SIG-M5 treated with dmso at 0.1 percent for 504 hours (cell line): ENCODE measurements at regions not wholly inside any gene's neighbourhood (a gene's known extent, or its start where the extent isn't known, plus 50 kb on each side); places are given as distances from the start of the nearest gene placed in this dataset.
"Not testable (repeated sequence)": the region's sequence is repeated elsewhere in the genome, so short reads cannot be mapped to it uniquely, and the experiment has no call there.

Experiments
- DNase-seq: peaks from one replicate; lab custom pipeline; 2025; ENCODE audit not compliant: unreplicated experiment; lab: John Stamatoyannopoulos, UW

DNA sequence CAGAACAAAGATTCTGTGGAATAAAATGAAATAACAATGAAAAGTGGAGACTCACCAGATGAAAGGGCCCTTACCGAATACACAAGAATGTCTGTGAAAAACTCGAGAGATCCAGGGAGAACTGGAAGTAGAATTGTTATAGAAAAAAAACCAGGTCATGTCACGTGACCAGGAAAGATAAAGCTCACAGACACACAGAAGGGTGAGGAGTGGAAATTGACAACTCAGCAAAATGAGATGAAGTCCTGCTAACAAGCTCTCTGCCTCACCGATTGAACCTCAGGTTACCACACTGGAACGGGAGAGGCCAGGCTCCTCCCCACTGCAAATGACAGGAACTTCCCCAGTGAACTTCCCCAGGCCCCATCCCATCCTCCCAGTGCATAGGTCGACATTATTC lies 1618.0 kb upstream of the PCDH10 start:
- no peak for DNase-seq

DNA sequence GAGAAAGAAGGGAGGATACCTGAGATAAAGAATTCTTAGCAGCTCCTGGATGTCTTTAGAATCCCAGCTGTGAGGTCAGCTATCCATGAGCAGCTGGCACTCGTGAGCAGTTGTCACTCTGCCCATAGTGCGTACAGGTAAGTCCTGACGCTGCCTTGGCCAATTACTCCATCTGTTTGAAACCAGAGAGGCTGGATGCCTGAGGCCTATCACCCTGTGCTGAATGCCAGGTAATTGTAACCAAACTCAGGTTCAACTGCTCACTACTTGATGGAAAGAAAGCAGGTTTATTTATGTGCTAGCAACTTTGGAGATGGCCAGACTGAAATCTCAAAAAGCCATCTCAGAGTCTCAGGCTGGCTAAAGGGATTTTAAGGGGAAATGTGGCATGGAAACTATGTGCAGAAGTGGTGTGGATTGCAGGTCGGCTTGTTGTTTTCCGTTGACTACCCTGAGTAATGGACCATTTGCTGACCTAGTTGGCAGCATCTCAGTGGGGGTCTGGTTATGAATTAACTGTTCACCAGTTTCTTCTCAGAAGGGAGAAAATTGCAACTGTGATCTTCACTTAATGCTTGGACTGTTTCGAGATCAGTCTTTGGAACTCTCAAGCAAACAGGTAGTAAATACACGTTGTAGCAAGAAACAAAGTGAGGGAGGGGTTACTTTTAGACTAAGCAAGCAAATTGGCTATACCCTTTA lies 1614.0 kb upstream of the PCDH10 start:
- no peak for DNase-seq

DNA sequence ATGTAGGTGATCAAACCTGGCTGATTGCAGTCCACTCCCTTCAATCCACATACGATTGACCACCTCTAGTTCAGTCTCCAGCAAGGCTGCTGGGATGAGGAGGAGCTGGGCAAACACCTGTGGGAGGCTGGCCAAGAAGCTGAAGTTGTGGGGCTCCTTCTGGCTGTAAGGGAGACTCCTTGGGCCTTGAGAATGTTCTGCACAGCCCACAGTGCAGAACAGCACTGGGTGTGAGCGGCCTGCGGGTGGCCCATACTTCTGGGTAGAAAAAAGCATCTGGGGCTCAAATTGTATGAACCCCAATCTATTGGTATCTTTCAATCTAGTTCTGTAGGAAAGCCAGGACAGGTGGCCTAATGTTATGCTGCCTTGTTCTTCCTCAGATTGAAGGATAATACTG lies 1608.8 kb upstream of the PCDH10 start:
- DNase-seq = no peak

DNA sequence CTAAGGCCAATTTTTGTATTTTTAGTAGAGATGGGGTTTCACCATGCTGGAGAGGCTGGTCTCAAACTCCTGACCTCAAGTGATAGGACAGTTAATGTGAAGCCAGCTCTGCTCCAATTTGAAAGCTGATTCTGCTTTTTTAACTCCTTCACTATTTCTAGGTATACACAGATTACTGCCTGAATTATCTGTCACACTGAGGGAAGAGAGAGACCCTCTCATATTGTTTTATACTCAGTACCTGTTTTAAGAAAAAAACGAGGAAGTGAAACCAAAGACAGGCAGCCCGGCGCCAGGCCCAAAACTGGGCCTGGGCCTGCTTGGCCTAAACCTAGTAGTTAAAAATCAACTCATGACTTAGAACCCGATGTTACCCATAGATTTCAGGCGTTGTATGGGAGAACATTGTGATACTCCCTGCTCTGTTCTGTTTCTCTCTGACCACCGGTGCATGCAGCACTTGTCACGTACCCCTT lies 1601.5 kb upstream of the PCDH10 start:
- no peak for DNase-seq

DNA sequence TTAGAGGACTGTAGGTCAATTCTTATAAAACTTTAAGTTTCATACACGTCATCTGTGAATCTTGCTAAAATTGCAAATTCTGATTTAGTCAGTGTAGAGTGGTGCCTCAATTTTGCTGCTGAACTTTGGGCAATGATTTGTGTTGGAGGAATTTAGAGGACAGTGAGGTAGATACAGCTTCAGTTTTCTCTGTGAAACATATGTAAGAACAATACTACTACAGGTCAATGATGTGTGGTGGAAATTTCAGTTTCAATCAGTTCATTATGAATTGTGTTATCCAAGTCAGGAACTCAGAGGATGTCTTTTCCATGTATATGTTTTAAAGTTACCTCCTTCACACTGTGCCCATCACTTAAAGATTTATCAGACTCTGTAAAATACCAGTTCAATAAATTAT lies 1597.8 kb upstream of the PCDH10 start:
- no peak for DNase-seq

DNA sequence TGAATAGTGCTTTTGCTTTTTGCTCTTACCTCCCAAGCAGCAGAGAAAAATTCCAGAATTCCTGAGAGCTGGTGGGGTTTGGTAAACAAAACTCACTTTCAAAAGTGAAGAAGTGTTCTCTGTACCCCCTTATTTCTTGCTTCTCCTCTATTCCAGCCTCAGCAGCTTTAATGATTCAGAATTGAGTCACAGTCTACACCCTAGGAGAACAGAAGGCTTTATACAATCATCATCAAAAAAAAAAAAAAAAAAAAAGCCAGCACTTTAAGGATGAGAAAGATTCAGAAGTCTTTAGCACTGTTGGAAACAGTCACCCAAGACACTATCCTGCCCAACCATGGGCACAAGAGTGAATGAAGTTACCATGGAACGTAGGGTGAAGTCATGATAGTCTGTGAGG lies 1583.1 kb upstream of the PCDH10 start:
- no peak for DNase-seq

DNA sequence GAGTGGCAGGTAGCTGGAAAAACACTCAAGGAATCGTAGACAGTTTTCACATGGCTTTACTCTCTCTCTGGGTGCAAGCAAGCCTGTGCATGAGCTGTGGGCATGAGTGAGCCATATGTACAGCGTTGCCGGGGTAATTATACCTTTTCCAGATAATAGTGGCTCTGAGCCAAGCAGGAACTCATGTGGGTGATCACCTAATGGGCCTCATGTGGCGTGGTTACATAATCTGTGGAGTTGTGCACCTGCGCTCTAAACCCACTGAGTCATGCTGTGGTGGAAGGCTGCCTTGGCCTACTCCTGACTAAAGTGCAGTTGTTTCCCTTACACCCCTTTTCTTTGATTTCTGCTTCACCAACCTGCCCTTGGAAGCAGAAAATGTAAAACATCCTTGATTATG lies 1564.5 kb upstream of the PCDH10 start:
- no peak for DNase-seq

DNA sequence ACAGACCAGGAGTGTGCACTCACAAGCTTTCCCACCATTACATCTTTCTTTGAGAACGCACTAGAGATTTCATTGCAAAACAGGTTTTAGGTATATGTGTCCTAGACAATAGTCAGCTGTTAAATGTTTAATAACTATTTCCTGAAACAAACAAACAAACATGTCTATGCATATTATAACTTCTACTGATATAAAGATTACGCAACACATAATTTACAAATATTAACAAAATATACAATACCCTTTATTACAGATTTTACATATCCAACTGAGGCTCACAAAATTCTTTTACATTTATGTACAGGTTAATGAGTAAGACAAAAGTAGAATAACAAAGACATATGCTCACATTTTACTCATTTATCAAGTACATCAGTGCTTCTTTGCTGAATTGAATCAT lies 1554.0 kb upstream of the PCDH10 start:
- no peak for DNase-seq

DNA sequence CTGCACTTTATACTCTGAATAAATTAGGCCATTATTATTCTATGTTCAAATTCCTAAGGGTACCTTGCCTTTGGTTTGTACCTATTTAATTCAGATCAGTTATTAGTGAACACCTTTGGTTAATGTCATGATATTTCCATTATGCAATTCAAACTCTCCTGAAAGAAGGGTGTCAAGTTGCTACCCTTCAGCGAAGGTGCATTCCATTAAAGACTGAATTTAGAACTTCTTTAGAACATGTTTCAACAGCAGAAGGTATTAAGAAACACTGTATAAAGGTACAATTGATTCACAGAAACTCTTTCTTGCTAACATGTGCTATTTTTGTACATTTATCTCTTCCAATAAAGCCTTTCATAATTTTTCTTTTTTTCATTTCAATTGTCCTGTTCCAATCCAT lies 1545.4 kb upstream of the PCDH10 start:
- no peak for DNase-seq

DNA sequence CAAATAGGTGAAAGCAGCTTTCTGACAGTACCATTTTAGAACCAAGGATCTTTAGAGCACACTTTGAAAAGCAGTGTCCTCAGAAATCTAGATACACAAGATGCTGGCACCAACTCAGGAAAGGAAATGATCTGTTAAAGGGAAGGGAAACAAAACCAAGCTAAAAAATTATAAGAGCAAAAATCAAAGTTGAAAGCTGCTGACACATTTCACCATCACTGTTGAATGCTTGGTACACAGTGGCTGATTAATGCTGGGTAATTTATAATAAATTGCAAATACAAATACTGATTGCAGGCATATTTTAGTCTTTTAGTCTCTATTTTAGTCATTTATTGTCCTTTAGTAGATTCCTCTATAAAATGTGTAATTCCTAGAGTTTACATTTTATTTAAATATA lies 1540.1 kb upstream of the PCDH10 start:
- no peak for DNase-seq

DNA sequence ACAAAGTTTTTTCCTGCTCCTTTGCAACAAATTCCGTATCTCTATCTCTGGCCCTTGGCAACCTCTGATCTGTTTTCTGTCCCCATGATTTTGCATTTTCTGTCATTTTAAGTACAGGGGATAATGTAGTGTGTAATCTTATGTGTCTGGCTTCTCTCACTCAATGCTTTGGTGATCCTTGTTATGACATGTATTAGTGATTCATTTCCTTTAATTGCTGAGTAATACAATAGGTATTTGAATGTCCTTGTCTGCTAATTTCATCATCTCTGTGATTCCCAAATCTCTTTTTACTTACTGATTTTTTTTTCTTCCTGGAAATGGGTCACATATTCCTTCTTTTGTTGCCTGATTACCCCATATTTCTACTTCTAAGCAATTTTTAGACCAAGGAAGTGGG lies 1538.6 kb upstream of the PCDH10 start:
- not testable (repeated sequence) for DNase-seq

DNA sequence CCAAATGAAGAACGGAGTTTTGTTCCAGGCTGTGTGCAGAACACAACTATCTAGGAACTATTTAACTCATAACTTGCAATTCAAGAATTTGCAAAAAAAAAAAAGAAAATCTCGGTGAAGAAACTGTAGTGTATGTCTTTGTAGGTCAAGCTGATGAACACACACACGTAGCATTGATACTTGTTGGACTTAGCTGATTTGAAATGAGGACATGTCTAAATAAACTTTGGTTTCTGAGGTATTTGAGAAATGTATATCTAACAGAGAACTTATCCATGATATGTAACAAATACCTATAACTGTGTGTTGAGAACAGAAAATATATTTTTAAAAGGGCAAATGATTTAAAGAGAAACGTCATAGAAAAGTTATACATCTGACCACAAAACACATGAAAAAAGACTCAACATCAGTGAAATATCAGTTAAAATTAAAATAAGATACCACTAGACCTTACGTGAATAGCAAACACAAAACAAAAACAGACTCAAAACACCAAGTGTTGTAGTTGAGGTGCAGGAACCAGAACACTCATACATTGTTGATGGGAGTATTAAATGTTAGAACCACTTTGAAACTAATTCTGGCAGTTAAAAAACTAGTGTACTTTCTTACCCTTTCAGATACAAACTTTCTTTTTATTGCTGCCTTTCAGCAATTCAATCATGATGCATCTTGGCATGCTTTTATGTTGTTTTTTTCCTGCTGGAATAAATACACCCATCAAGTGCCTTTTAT lies 1535.8 kb upstream of the PCDH10 start:
- DNase-seq = no peak

DNA sequence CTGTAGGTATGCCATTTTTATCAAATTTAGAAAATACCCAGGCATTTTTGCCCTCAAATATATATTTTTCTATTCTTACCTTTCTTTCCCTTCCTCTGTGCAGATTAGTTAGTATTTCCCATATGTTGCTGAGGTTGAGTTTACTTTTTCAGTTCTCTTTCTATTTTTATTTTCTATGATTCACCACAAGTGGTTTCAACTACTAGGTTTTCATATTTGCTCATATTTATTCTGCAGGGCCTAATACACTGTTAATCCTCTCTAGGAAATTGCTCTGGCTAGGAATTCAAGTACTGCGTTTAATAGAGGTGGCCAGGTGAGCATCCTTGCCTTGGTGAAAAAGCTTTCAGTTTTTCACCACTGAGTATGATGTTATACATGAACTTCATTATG lies 1535.3 kb upstream of the PCDH10 start:
- peak; percentile 35 for DNase-seq

DNA sequence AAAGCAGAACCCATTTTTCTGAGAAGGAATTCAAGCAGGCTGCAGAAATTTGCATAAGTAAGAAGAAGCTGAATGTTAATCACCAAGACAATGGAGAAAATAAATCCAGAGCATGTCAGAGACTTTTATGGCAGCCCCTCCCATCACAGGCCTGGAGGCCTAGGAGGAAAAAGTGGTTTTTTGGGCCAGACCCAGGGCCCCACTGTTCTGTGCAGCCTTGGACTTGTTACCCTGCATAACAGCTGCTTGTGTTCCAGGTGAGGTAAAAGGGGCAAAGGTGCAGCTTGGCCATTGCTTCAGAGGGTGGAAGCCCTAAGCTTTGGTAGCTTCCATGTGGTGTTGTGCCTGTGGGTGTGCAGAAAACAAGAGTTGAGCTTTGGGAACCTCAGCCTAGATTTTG lies 1516.2 kb upstream of the PCDH10 start:
- no peak for DNase-seq

DNA sequence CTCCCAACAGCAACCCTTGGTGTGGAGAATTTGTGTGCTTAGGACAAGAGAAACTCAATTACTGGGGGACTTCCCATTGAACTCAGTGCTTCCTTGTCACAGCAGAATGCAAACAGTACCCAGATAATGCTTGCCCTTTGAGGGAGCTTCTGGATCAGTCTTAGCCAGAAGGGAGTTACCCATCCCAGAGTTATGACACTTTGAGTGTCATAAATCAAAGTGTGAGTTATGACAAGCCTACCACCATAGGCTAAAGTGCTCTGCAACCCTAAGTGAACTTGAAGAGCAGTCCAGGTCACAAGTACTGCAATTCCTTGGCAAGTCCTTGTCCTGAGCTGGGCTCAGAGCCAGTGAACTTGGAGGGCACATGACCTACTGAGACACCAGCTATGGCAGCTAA lies 1513.9 kb upstream of the PCDH10 start:
- no peak for DNase-seq

DNA sequence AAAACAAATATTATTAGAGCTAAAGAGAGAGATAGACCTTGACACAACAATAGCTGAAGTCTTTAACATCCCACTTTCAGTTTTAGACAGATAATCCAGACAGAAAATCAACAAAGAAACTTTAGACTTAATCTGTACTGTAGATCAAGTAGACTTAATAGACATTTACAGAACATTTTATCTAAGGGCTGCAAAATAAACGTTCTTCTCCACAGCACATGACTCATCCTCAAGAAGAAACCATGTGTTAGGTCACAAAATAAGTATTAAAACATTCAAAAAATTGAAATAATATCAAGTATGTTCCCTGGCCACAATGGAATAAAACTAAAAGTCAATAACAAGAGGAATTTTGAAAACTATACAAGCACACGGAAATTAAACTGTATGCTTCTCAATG lies 1510.3 kb upstream of the PCDH10 start:
- no peak for DNase-seq

DNA sequence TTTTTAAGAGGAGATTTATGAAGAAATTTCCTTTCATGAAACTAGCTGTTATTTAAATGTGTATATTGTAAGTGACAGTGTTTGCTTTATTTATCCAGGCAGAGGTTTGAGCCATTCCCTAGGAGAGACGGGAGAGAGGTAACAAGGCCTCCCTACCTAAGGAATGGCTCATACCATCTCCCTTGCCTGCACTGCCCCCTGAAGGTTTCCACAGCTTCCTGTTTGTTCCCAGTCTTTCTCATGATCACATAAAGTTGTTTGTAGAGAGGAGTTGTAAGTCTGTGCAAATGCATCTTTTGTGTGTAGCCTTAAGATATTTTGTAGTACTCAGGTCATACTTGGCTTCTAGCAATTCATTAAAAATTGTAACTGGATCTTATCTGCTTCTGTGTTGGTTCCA lies 1504.5 kb upstream of the PCDH10 start:
- no peak for DNase-seq

DNA sequence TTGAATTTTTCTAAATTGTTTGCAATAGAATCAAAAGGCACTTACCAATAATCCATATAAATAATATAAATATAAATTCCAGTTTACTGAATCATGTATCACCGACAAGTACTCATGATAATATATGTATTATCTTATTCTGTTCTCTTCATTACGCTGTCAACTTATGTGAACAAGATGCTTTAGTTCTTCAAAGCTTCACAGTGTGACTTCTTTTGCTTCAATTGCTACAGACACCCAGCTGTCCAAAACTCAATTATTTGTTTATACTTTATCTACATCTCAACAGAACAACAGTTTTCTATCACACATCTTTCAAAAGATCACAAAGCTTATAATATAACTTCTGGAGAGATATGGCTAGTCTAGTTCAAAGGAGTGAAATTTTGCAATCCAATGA lies 1499.9 kb upstream of the PCDH10 start:
- DNase-seq = no peak

DNA sequence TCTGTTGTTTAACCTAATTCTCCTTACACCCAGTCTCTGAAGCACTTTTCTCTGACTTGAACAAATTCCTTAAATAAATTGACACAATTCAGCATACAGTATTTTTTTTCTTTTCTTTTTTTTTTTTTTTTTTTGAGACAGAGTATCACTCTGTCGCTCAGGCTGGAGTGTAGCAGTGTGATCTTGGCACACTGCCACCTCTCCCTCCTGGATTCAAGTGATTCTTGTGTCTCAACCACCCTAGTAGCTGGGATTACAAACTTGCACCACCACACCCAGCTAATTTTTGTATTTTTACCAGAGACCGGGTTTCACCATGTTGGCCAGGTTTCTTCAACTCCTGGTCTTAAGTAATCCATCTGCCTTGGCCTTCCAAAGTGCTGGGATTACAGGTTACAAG lies 1498.1 kb upstream of the PCDH10 start:
- DNase-seq = no peak

DNA sequence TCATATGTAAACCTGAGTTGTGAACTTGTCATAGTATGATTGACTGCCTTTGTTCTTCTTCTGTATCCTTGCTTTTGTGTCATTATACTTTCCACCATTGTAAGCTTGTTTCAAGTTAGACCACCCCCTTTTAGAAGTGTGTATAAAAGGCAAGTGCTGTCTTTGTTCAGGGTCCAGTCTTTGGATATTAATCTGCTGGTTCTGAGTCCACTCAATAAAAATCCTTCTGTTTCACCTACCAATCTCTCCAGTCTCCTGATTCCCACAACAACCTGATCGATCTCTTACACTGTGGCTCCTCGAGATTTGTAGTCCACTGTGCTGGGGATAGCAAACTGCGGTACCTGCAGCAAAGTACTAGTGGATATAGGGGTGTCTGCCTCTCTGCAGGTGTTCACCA lies 1465.8 kb upstream of the PCDH10 start:
- DNase-seq = not testable (repeated sequence)

DNA sequence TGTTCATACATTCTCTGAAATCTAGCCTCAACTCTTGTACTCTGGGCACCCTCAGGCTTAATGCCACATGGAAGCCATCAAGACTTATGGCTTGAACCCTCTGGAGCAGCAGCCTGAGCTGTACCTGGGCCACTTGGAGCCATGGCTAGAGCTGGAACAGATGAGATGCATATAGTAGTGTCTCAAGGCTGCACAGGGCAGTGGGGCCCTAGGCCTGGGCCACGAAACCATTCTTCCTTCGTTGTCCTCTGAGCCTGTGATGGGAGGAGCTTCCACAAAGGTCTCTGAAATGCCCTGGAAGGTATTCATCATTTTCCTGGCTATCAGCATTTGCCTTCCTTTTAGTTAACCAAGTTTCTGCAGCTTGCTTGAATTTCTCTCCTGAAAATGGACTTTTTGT lies 1427.2 kb upstream of the PCDH10 start:
- no peak for DNase-seq

DNA sequence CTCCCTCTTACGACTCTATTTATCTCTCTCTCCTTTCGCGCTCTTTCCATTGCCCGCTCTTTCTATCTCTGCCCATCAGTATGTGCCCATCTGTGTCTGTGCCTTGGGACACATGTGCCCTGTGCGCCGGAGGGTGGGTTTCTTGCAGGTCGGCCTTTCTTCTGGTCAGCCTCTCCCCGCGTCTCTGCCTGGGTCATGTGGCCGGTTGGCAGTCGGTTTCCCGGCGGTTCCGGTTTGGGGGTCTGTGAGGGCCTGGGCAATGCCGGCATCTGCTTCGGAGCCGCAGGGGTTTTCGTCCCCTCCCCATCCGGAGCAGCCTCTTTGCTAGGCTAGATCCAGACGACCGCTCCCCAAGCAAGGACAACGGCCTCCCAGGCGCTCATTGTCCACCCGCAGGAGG lies 1426.0 kb upstream of the PCDH10 start:
- DNase-seq = not testable (repeated sequence)

DNA sequence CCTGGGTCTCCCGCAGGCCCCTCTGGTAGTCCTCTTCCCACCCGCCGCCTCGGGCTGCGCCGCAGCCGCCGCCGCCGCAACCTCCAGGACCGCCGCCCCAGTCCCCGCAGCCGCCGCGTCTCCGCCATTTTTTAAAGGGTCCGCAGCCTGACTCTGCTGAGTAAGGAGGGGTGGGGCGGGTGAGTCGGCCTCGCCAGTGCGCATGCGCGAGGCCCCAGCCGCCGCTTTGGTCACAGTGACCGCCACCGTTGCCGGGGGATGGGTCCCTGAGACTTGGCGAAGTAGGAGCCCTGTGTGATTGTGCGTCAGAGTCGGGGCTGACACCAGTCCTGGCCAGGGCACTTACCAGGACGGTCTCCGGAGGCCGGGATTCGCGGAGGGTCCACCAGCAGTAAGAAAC lies 1424.2 kb upstream of the PCDH10 start:
- DNase-seq = not testable (repeated sequence)
